GM21619 (cell line): ENCODE measurements at regions not wholly inside any gene's neighbourhood (a gene's known extent, or its start where the extent isn't known, plus 50 kb on each side); places are given as distances from the start of the nearest gene placed in this dataset.

ENCODE experiments used
- ATAC-seq: cut with Tn5 transposase; IDR thresholded peaks from one replicate; pipeline ENCODE4 v1.9.1; 2021; ENCODE audit not compliant: unreplicated experiment

GRCh38 chr6:22399693-22400092, 102.9 kb upstream of the PRL start:
- no peak for ATAC-seq

DNA sequence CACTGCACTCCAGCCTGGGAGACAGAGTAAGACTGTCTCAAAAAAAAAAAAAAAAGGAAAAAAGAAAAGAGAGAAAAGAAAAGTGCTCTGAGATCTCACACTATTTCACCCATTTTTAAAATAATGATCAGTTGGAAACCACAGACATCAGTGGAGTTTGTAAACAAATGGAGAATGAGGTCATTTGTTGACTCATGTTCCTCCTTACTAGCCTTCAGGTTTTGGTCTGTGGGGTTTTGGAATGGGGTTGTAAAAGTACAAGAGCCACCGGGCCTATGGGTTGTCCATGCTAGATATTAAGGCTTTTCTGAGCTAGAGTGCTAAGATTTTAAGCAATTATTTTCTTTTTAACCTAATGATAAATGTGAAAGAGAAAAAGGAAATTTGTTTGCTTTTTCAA, 104.4 kb upstream of the PRL start:
- no peak for ATAC-seq

DNA sequence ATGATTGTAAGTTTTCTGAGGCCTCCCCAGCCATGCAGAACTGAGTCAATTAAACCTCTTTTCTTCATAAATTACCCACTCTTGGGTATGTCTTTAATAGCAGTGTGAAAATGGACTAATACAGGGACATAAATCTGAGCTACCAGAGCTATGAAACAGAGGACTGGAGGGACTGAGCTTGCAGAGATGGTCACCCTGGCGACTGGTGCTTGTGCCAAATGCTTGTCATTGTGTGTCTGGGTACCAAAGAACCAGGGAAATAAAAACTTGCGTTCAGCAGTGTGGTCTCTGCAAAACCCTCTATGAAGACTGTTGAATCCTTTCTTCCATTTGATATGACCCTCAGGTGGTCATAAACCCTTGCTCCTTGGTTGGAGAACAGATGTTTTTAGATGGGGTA, 105.1 kb upstream of the PRL start:
- ATAC-seq, result no peak

DNA sequence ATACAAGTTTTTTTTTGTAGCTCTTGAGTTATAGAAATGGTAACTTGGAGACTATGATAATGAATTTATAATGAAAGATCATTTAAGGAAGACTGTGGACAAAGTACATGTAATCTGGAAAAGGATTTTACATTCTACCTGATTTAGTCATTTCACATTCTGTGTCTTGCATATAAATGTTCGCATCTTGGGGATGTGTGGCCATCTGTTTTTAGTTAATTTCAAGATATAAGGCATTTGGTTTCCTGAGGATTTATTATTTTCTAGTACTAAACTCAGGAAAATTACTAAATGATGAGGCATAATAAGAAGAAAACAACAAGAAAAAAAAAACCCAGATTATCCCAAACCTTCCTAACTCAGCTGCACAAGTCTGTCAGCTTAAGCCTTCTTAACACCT, 112.7 kb upstream of the PRL start:
- ATAC-seq, result no peak

- no peak for ATAC-seq
These were observed 114.7 kb upstream of the PRL start for GRCh38 chr6:22411376-22412105.

- ATAC-seq, result no peak
These were observed 116.2 kb upstream of the PRL start for GRCh38 chr6:22412994-22413393.

DNA sequence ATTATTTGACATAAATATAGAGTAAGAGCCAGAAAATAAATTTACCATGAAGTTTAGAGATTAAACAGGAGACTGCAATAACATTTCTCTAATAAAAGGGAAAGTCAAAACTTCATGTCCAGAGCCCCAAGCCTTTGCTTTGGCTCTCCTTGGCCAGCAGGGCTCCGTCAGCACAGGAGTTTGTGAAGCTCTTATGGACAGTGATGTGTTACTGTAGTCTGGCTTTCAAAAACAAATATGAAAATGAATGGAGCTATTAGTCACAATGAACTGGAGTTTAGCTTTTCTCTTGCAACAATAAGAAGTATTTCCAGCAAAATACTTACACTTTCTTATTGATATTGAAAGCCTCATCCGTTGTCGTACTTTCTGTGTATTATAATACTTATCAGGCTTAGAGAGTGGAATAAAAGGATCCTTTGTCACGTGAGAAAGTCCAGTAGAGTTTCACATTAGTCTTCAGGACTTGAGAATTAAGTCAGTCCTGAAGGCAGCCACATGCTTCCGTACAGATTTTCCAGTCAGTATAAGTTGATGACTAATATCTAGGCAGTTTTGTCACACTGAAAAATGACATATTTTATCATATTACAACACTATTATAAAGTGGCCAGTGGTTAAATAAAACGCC, 117.0 kb upstream of the PRL start:
- no peak for ATAC-seq

DNA sequence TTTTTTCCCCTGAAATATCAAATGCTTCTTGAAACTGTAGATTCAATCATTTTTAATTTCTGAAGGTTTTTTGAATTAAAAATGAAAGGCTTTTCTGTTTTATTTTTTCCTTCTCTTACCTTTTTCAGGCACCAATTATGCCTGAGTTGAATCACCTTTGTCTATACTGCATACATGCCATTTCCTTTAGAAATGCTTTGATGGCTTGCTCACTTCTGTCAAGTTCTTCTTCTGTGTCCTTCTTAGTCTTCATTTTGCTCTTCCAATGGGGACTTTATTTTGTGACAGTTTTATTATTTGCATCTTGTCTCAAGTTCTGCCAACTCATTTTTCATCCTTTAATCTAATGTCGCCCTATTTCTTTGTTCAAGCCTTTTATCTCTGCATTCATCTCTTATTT, 121.9 kb upstream of the PRL start:
- ATAC-seq, result no peak

GRCh38 chr6:22421198-22421597, 124.4 kb upstream of the PRL start:
- ATAC-seq, result no peak

- no peak for ATAC-seq
These were observed 127.4 kb upstream of the PRL start for GRCh38 chr6:22424196-22424595.

GRCh38 chr6:22432060-22432459, 135.2 kb upstream of the PRL start:
- ATAC-seq, result no peak

DNA sequence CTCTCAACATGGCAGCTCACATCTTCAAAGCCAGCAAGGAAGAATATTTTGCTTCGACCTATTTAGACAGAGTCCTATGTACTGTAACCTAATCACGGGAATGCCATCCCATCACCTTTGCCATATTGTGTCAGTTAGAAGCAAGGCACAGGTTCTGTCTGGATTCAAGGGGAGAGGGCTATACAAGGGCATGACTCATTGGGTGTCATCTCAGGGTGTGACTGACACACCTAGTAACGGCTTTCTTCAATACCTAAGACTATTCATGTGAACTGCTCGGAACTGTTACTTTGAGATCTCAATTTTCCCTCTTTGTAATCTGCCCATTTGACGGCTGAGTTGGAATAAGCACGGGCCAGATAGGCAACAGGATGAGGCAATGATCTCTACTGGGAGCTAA, 135.6 kb upstream of the HDGFL1 start:
- ATAC-seq, result no peak

DNA sequence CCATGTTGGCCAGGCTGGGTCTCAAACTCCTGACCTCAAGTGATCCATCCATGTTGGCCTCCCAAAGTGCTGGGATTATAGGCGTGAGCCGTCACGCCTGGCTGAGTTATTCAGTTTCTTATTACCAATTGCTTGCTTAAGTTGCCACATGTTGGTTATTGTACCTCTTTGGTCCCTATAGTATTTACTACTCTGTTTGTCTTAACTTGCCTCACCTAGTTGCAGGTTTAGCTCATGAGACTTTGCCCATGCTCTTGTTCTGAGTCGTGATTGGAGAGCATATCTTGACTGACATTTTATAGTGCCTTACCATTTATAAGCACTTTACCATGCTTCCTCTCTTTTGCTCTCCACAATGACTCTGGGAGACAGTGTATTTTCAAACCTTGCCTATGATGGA, 134.2 kb upstream of the HDGFL1 start:
- ATAC-seq, result no peak

- no peak for ATAC-seq
These were observed 133.2 kb upstream of the HDGFL1 start for GRCh38 chr6:22436134-22436533.

DNA sequence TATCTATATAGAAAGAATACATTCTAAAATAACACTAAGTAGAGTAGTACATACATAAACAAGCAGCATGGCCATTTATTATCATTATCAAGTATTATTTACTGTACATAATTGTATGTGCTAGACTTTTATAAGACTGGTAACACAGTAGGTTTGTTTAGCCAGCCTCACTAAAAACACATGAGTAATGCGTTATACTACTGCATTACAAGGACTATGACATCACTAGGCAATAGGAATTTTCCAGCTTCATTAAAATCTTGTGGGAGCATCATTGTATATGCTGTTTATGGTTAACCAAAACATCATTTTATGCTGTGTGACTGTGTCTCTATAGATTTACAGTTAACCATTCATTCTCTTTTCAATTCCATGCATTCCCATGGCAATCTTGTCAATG, 131.7 kb upstream of the HDGFL1 start:
- no peak for ATAC-seq

DNA sequence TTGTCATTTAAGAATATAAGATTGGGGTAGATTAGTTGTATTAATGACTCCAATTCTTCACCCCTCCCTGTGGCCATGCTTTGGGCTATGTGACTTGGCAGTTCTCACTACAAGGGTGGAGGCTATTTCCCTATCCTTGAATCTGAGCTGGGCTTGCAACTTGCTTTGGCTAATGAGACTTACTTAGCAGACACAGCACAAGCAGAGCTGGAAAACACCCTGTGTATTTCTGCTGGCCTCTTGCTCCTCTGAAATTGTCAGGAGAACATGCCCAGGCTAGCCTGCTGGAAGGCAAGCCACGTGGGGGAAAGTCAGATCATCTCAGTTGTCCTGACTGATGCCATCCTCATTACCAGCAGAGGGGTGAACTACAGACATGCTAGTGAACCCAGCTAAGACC, 126.5 kb upstream of the HDGFL1 start:
- no peak for ATAC-seq

- ATAC-seq, result no peak
These were observed 125.0 kb upstream of the HDGFL1 start for GRCh38 chr6:22444330-22444729.

DNA sequence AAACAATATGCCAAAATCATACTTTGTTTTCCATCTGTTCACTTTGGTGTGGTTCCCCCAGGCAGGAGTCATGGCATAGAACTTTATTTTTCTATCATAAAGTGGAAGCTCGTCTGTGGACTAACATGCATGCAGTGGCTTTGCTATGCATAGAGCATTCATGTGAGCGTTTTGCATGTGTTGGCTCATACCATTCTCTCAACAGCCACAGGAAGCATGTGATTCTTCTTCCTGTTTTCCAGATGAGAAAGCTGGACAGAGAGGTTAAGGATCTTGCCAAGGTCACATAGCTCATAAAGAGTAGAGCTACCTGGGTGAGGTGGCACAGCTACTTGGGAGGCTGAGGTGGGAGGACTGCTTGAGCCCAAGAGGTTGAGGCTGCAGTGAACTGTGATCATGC, 123.4 kb upstream of the HDGFL1 start:
- no peak for ATAC-seq

- ATAC-seq, result no peak
These were observed 121.8 kb upstream of the HDGFL1 start for GRCh38 chr6:22447249-22448196.

GRCh38 chr6:22448291-22448711, 121.1 kb upstream of the HDGFL1 start:
- no peak for ATAC-seq

DNA sequence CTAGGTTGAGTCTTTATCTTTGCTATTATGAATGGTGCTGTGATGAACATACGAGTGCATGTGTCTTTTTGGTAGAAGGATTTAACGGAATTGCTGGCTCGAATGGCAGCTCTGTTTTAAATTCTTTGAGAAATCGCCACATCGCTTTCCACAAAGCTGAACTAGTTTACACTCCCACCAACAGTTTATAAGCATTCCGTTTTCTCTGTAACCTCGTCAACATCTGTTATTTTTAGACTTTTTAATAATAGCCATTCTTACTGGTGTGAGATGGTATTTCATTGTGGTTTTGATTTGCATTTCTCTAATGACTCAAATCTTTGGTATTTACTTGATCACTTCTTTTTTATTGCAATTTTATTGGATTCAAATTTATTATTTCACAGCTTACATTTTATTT, 117.4 kb upstream of the HDGFL1 start:
- ATAC-seq, result no peak

- ATAC-seq, result no peak
These were observed 114.0 kb upstream of the HDGFL1 start for GRCh38 chr6:22455378-22455777.
